ENCODE measurements at regions not wholly inside any gene's neighbourhood (a gene's known extent, or its start where the extent isn't known, plus 50 kb on each side); places are given as distances from the start of the nearest gene placed in this dataset.
A peak's percentile ranks its signal among the peaks of the same experiment; 100 is the strongest.

- DNase-seq (ENCODE audit: low read depth) = no peak
- no peak for TF ChIP-seq CTCF (IDR thresholded peaks at IDR 0.05; ENCODE audit: control insufficient read depth, insufficient read depth, low read depth, low read length, missing control alignments)
- no peak overlapping the region for H3K4me3 ChIP-seq (ENCODE audit: control insufficient read depth, low read depth, low read length)
Measured at GRCh38 chr5:5005353-5005752, 134.8 kb upstream of the ADAMTS16 start.

DNA sequence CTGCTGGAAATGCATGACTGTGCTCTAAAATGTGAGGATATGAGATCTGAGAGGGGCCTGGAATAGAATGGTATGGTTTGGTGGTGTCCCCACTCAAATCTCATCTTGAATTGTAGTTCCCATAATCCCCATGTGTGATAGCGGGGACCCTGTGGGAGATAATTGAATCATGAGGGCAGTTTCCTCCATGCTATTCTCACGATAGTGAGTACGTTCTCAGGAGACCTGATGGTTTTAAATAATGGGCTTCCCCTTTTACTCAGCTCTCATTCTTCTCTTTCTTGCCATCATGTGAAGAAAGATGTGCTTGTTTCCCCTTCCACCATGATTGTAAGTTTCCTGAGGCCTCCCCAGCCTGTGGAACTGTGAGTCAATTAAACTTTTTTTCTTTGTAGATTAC, 133.6 kb upstream of the ADAMTS16 start:
- no peak for TF ChIP-seq CTCF (IDR thresholded peaks at IDR 0.05; ENCODE audit: control insufficient read depth, insufficient read depth, low read depth, low read length, missing control alignments)
- DNase-seq (ENCODE audit: low read depth) = no peak
- no peak overlapping the region for H3K4me3 ChIP-seq (ENCODE audit: control insufficient read depth, low read depth, low read length)

DNA sequence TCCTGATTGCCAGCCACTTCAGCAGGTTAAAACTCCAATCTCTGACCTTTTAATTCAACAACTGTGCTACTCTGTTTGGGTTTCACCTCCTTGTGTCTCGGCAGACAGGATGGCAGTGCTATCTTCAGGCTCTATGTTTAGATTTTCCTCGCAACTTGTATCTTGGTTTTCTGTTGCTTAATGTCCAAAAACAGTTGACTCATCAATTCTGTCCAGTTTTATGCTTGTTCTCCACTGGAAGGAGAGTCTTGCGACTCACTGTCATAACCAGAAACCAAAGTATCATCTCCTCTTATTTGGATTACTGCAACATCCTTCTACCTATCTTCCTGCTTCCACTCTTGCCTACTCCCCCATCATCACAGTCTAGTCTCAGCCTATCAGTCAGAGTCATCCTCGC, 130.9 kb upstream of the ADAMTS16 start:
- no peak for TF ChIP-seq CTCF (IDR thresholded peaks at IDR 0.05; ENCODE audit: control insufficient read depth, insufficient read depth, low read depth, low read length, missing control alignments)
- no peak for DNase-seq (ENCODE audit: low read depth)
- no peak overlapping the region for H3K4me3 ChIP-seq (ENCODE audit: control insufficient read depth, low read depth, low read length)

GRCh38 chr5:5011151-5011550, 129.0 kb upstream of the ADAMTS16 start:
- no peak for TF ChIP-seq CTCF (IDR thresholded peaks at IDR 0.05; ENCODE audit: control insufficient read depth, insufficient read depth, low read depth, low read length, missing control alignments)
- DNase-seq (ENCODE audit: low read depth) = no peak
- H3K4me3 ChIP-seq (ENCODE audit: control insufficient read depth, low read depth, low read length) = no peak overlapping the region

DNA sequence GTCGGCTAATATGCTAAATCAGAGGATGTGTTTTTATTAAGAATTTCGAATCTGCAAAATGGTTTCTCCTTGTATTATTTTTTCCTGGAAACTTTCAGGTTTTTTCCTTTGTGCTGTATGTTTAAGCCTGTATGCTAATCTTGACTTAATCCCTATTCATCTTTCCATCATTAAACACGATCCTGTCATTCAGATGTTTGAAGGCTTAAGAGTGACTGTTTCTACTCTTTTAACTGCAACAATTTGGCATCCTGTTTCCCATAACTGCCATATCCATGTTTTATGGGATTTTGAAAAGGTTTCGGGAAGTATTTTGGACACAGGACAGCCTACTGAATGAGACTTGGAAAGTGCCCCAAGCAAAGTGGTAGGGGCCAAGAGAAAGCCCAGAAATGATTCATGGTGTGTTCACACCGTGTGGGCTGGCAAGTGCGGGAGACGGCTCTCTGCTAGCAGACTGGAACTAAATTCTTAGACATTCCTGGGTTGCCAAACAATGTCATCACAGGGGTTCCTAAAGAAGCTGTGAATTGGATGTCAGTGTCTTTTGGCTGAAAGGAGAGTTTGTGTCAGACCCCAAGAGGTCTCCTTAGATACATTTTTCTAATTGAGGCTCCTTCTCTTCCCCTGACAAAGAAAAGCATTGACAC, 125.4 kb upstream of the ADAMTS16 start:
- peak; percentile 79 for DNase-seq (ENCODE audit: low read depth)
- TF ChIP-seq CTCF (IDR thresholded peaks at IDR 0.05; ENCODE audit: control insufficient read depth, insufficient read depth, low read depth, low read length, missing control alignments) = no peak
- H3K4me3 ChIP-seq (ENCODE audit: control insufficient read depth, low read depth, low read length) = no peak overlapping the region

- no peak for TF ChIP-seq CTCF (IDR thresholded peaks at IDR 0.05; ENCODE audit: control insufficient read depth, insufficient read depth, low read depth, low read length, missing control alignments)
- DNase-seq (ENCODE audit: low read depth) = peak; percentile 43
- H3K4me3 ChIP-seq (ENCODE audit: control insufficient read depth, low read depth, low read length) = no peak overlapping the region
Measured at GRCh38 chr5:5017827-5018577, 122.1 kb upstream of the ADAMTS16 start.

Data from AG09309 (cell line).